Kidney epithelial cell (primary cell): ENCODE measurements at regions not wholly inside any gene's neighbourhood (a gene's known extent, or its start where the extent isn't known, plus 50 kb on each side); places are given as distances from the start of the nearest gene placed in this dataset.

Experiments used
- DNase-seq: peaks from one replicate; pipeline ENCODE4 v3.0.0-alpha.2; 2010; ENCODE audit warnings: low read depth
- H3K27me3 ChIP-seq: 2 replicates; pipeline ENCODE4 v1.6.0; 2011; ENCODE audit warnings: low read length; ENCODE audit not compliant: control insufficient read depth, insufficient read depth
- H3K36me3 ChIP-seq: 2 replicates; pipeline ENCODE4 v1.5.1; 2011; ENCODE audit warnings: low read length; ENCODE audit not compliant: control insufficient read depth, insufficient read depth
- H3K4me3 ChIP-seq: 2 replicates; pipeline ENCODE4 v1.5.1; 2011; ENCODE audit warnings: low read depth, mild to moderate bottlenecking, control low read depth, low read length
- CTCF ChIP-seq: IDR thresholded peaks from 2 replicates; pipeline ENCODE4 v1.5.1; 2011; ENCODE audit warnings: mild to moderate bottlenecking, moderate library complexity, low read length, control low read depth, inconsistent platforms; ENCODE audit not compliant: insufficient read depth, poor library complexity, severe bottlenecking

GRCh38 chr3:3632449-3632848, 166.8 kb upstream of the LRRN1 start:
- DNase-seq = no peak
- Histone ChIP-seq H3K4me3 (no peak overlapping the region), H3K27me3 (no peaks in the 10 kb centered on the region), H3K36me3 (no peaks in the 10 kb centered on the region)
- no peak for TF ChIP-seq CTCF

GRCh38 chr3:3631114-3631513, 168.1 kb upstream of the LRRN1 start:
- H3K4me3 ChIP-seq = no peak overlapping the region
- no peaks in the 10 kb centered on the region for H3K36me3 ChIP-seq
- H3K27me3 ChIP-seq = no peaks in the 10 kb centered on the region
- no peak for DNase-seq
- TF ChIP-seq CTCF = no peak

- H3K4me3 ChIP-seq = no peak overlapping the region
- DNase-seq = no peak
- H3K36me3 ChIP-seq = no peaks in the 10 kb centered on the region
- H3K27me3 ChIP-seq = no peaks in the 10 kb centered on the region
- no peak for TF ChIP-seq CTCF
Observed at GRCh38 chr3:3629911-3630310, 169.3 kb upstream of the LRRN1 start.

GRCh38 chr3:3628676-3629328, 170.4 kb upstream of the LRRN1 start:
- no peak for TF ChIP-seq CTCF
- Histone ChIP-seq H3K4me3 (no peak overlapping the region), H3K27me3 (no peaks in the 10 kb centered on the region), H3K36me3 (no peaks in the 10 kb centered on the region)
- DNase-seq = no peak

DNA sequence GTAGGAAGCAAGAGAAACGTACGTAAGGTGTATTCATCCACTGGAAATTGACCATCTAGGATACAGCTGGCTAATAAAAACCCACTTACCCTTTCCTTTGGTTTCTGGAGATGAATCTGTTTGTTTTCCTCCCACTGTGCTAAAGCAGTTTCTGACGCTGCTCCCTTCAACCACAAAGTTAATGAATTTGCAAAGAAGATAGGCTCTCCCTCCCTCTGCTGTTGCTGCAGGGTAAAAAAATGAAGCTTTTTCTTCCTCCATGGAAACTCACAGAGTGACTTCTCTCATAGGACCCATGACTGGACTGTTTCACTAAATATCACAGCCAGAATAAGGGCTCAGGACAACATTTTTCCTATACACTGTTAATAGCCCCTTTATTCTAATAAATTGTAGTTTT, 172.1 kb upstream of the LRRN1 start:
- Histone ChIP-seq H3K4me3 (no peak overlapping the region), H3K27me3 (no peaks in the 10 kb centered on the region), H3K36me3 (no peaks in the 10 kb centered on the region)
- peak; percentile 16 for TF ChIP-seq CTCF
- no peak for DNase-seq

- no peak for DNase-seq
- Histone ChIP-seq H3K4me3 (no peak overlapping the region), H3K27me3 (no peaks in the 10 kb centered on the region), H3K36me3 (no peaks in the 10 kb centered on the region)
- TF ChIP-seq CTCF = no peak
Observed at GRCh38 chr3:3625544-3626271, 173.5 kb upstream of the LRRN1 start.
